ENCODE measurements at regions not wholly inside any gene's neighbourhood (a gene's known extent, or its start where the extent isn't known, plus 50 kb on each side); places are given as distances from the start of the nearest gene placed in this dataset.

DNA sequence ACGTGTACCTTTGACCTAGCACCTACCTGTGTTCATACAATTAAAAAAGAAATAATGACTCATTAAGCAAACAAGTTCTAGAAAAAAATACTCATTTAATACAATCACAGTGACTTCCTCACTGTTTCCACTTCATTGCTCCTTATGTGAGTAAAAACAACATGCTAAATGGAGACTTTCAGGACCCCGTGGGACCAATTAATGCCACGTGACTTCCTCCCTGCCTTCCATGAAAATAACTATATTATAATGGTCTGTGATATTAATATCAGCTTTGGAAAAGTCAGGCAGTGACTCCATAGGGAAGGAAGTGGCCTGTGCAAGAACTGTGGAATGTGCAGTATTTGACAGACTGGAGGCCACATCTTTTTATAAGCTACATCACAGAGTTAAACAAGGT, 337.8 kb downstream of the HLX start:
- Histone ChIP-seq H3K27ac (no peak overlapping the region), H3K4me1 (no peaks in the 10 kb centered on the region), H3K9ac (ENCODE audit: low read depth in 2 of 2, low read length in 2 of 2) (no peak overlapping the region), H3K27me3 (no peaks in the 10 kb centered on the region), H3K9me3 (no peaks in the 10 kb centered on the region), H3K4me3 (no peak overlapping the region), H3K36me3 (no peaks in the 10 kb centered on the region)
- intact Hi-C loops (cut with DNase I), result no loop called here
- DNase-seq, result no peak
- TF ChIP-seq, protein P1, sequence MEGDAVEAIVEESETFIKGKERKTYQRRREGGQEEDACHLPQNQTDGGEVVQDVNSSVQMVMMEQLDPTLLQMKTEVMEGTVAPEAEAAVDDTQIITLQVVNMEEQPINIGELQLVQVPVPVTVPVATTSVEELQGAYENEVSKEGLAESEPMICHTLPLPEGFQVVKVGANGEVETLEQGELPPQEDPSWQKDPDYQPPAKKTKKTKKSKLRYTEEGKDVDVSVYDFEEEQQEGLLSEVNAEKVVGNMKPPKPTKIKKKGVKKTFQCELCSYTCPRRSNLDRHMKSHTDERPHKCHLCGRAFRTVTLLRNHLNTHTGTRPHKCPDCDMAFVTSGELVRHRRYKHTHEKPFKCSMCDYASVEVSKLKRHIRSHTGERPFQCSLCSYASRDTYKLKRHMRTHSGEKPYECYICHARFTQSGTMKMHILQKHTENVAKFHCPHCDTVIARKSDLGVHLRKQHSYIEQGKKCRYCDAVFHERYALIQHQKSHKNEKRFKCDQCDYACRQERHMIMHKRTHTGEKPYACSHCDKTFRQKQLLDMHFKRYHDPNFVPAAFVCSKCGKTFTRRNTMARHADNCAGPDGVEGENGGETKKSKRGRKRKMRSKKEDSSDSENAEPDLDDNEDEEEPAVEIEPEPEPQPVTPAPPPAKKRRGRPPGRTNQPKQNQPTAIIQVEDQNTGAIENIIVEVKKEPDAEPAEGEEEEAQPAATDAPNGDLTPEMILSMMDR (IDR thresholded peaks at IDR 0.05), result no peak

DNA sequence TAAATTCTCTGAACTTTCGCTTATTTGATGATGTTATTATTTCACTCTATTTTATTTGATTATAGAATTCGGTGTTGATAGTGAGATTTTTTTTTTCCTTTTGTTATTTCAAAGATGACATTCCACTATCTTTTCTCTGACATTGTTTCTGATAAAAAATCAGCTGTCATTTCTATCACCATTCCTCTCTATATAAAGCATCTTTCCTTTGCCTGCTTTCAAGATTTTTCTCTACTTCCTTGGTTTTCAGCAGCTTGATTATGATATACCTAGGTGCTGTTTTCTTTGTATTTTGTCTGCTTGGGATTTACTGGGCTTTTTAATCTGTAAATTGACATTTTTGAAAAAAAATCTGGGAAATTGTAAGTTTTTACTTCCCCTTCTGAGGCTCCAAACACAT, 344.0 kb downstream of the HLX start:
- TF ChIP-seq, protein P1 (IDR thresholded peaks at IDR 0.05), result no peak
- Histone ChIP-seq H3K36me3 (no peaks in the 10 kb centered on the region), H3K4me1 (no peaks in the 10 kb centered on the region), H3K9me3 (no peaks in the 10 kb centered on the region), H3K27ac (no peak overlapping the region), H3K9ac (ENCODE audit: low read depth in 2 of 2, low read length in 2 of 2) (no peak overlapping the region), H3K4me3 (no peak overlapping the region), H3K27me3 (no peaks in the 10 kb centered on the region)
- intact Hi-C loops (cut with DNase I), result no loop called here
- no peak for DNase-seq

GRCh38 chr1:221227460-221227859, 348.2 kb downstream of the HLX start:
- Histone ChIP-seq H3K27ac (no peak overlapping the region), H3K9me3 (no peaks in the 10 kb centered on the region), H3K4me3 (no peak overlapping the region), H3K4me1 (no peaks in the 10 kb centered on the region), H3K9ac (ENCODE audit: low read depth in 2 of 2, low read length in 2 of 2) (no peak overlapping the region), H3K36me3 (no peaks in the 10 kb centered on the region), H3K27me3 (no peaks in the 10 kb centered on the region)
- no peak for DNase-seq
- TF ChIP-seq, protein P1 (IDR thresholded peaks at IDR 0.05), result no peak
- intact Hi-C loops (cut with DNase I), result no loop called here

GRCh38 chr1:221227872-221228337, 348.7 kb downstream of the HLX start:
- no peak overlapping the region for H3K4me3 ChIP-seq
- no peak overlapping the region for H3K27ac ChIP-seq
- H3K9me3 ChIP-seq, result no peaks in the 10 kb centered on the region
- no peaks in the 10 kb centered on the region for H3K4me1 ChIP-seq
- intact Hi-C loops (cut with DNase I), result no loop called here
- no peak overlapping the region for H3K9ac ChIP-seq (ENCODE audit: low read depth in 2 of 2, low read length in 2 of 2)
- no peaks in the 10 kb centered on the region for H3K36me3 ChIP-seq
- no peak for DNase-seq
- no peaks in the 10 kb centered on the region for H3K27me3 ChIP-seq
- TF ChIP-seq, protein P1 (IDR thresholded peaks at IDR 0.05), result no peak

- DNase-seq, result no peak
- no peak overlapping the region for H3K27ac ChIP-seq
Observed at GRCh38 chr1:221228594-221228993, 349.4 kb downstream of the HLX start.

More at GRCh38 chr1:221228594-221228993, 349.4 kb downstream of the HLX start:
- H3K9ac ChIP-seq (ENCODE audit: low read depth in 2 of 2, low read length in 2 of 2), result no peak overlapping the region
- no peak overlapping the region for H3K4me3 ChIP-seq
- TF ChIP-seq, protein P1 (IDR thresholded peaks at IDR 0.05), result no peak
- intact Hi-C loops (cut with DNase I), result no loop called here
- no peaks in the 10 kb centered on the region for H3K4me1 ChIP-seq
- H3K36me3 ChIP-seq, result no peaks in the 10 kb centered on the region
- H3K9me3 ChIP-seq, result no peaks in the 10 kb centered on the region
- H3K27me3 ChIP-seq, result no peaks in the 10 kb centered on the region
